NCI-H2029 (cell line): ENCODE measurements at regions not wholly inside any gene's neighbourhood (a gene's known extent, or its start where the extent isn't known, plus 50 kb on each side); places are given as distances from the start of the nearest gene placed in this dataset.

Experiments used
- DNase-seq: peaks from one replicate; lab custom pipeline; 2025; lab: John Stamatoyannopoulos, UW

- DNase-seq = no peak
Measured at GRCh38 chr22:48249713-48250268, 1487.3 kb downstream of the TBC1D22A start.

- no peak for DNase-seq
Measured at GRCh38 chr22:48248901-48249455, 1486.5 kb downstream of the TBC1D22A start.

GRCh38 chr22:48247829-48248228, 1485.4 kb downstream of the TBC1D22A start:
- no peak for DNase-seq

DNA sequence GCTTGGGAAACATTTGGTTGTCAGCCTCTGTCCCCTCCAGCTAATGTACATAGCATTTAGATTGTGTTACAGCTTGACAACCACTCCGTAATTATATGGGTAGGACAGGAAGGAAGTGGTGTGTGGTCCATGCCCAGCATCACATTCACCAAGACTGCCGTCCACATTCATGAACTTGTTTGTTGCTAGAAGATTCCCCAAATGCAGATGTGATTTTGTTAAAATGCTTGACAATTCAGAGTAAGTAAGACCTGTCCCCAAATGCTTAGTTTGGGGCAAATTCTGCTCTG, 1482.7 kb downstream of the TBC1D22A start:
- no peak for DNase-seq

DNA sequence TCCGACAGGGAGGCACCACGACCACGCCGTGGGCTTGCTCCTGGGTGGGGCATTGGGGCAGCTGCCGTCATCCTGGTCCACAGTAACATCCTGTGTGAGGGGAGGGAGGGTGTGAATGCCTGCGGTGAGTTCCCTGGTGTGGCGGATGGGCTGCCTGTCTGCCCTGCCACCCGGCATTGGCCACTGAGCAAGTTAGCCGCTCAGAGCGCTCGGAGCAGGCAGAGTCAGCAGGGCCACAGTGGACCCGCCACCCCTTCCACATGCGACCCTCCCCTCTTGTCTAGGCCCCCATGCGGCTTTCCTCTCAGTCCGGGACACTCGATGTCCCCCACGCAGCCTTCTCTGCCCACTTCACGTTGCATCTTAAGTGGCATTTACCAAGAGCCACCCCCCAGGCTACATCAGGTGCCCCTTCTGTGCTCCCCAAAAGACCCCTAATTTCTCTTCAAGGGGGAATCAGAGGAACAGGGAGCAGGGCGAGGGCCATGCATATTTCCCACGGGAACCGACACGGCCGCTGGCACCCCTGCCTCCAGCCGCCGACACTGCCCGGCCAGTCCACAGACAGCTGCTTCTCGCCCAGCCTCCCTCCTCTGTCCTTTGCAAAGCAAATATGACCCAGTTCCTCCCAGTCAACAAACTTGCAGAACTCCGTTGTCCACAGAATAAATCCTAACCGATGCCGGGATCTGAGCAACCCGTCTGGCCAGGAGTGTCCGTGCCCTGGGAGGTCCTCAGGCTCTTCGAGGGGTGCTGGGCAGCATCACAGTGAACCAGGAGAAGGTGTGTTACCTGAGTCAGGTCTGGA, 1482.1 kb downstream of the TBC1D22A start:
- DNase-seq = no peak

DNA sequence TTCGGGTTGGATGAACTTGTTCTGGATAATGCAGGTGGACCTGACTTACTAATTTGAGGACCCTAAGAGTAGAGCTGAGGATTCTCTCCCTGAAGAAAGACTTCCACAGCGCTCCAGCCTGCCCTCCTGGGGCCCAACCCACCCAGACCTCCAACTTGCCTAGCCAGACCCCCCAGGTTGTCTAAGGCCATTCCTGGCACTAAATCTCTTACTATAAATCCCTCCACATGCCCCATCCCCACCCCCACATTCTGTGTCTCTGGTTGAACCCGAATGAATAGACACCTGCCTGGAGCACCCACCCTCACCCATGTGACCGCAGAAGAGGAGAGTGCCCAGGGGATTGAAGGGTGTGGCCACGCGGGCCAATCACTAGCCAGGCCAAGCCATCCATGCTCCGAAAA, 1480.0 kb downstream of the TBC1D22A start:
- no peak for DNase-seq

DNA sequence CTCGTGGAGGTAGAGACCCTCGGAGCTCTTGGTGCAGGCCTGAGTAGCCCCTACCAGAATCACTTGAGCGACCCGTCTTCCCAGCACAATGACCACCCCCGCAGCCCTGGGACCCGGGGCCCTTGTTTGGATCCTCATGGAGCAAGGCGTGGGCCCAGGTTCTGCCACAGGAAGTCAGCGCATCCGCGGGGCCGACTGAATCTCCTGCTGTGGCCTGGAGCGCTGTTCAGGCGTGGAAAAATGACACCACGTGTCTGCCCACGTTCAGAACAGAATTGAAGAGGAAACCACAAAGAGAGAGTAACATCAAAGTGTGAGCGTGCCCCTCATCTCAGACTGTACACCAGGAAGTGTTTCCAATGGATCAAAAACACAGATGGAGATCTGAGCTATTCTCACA, 1479.2 kb downstream of the TBC1D22A start:
- DNase-seq = no peak

- DNase-seq = no peak
Measured at GRCh38 chr22:48240935-48241230, 1478.4 kb downstream of the TBC1D22A start.

- no peak for DNase-seq
Measured at GRCh38 chr22:48240148-48240934, 1477.9 kb downstream of the TBC1D22A start.

DNA sequence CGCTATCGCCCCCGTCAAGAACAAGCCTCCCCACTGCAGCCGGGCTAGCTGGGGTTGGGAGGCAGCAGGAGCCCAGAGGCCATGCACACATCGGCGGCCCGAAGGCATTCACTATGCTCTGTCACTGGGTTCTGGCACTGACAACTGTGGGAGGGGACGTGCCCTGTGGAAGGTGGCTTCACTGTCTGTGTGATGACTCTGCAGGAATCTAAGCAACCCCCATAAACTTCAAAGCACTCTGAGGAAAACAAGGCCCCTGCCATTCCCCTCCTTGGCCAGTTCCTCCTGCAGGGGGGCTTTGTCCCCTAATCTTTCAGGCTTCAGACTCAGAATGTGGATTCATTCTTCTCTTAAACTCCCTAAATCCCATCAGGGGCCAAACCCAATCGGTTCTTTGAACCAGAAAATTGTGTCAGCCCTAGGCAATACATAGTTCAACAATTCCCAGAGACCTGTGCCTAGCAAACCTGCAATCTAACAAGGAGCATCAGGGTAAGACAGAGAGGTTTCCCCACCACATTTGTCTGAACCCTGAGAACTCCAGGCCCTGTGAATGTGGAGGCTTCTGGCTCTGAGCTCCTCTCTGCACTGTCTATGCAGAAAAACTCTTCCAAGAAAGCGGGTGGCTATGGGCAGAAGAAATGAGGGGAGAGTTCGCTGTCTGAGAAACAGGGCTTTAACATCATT, 1477.2 kb downstream of the TBC1D22A start:
- no peak for DNase-seq

- DNase-seq = no peak
Measured at GRCh38 chr22:48238966-48239365, 1476.5 kb downstream of the TBC1D22A start.

DNA sequence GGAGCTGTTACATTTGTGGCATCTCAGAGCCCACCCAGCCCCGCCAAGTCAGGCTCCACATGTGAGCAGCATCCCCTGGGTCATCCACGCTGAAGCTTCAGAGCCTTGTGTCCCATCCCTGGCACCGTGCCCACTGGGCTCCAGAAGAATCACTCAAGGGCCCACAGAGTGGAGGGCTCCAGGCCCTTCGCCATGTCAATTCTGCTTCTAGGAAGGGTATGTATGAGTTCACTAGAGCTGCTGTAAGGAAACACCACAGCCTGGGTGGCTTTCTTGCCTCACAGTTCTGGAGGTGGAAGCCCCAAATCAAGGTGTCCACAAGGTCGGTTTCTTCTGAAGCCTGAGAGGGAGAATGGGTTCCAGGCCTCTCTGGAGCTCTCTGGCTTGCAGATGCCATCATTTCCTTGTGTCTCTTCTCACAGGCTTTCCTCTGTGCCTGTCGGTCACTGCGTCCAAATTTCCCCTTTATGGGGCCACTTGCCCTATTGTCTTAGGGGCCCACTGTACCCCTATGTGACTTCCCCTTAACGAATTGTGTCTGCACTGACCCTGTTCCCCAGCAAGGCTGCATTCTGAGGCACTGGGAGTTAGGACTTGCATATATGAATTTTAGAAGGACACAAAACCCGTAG, 1476.0 kb downstream of the TBC1D22A start:
- no peak for DNase-seq

DNA sequence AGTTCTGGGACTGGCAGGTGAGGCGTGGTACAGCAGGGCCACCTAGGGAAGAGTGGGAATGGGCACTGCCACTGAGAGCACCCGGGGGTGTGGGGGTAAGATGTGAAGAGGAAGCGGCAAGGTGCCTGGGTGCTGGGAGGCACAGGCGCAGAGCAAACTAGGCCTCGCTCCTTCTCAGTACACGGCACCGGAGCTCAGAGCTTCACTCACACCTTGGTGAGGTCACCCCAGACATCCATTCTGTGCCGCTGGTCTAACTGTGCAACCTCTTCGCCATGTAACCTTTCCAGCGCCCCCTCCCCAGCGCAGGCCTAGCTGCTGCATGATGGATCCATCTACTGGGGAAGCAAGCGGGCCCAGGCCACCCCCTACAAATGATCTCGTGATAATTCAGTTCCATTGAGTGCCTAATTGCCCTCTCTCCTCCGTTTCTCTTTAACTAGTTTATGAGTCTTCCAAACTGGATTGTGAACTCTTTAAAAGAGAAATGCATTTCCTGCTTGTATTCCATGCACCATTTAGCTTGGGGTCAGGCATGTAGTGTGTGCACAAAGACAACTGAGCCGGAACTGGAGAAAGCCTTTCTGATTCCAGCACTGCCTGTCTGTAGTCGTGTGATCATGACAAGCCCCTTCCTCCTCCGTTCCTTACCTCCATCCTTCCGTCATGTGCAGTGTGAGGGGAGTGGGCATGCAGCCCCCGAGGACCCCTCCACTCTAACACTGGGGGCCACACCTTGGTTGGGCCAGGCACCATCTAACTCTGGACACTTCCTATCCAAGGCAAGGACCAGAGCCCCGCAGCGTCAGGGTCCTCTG, 1475.2 kb downstream of the TBC1D22A start:
- DNase-seq = no peak

- DNase-seq = peak; percentile 2
Measured at GRCh38 chr22:48236261-48236660, 1473.8 kb downstream of the TBC1D22A start.

DNA sequence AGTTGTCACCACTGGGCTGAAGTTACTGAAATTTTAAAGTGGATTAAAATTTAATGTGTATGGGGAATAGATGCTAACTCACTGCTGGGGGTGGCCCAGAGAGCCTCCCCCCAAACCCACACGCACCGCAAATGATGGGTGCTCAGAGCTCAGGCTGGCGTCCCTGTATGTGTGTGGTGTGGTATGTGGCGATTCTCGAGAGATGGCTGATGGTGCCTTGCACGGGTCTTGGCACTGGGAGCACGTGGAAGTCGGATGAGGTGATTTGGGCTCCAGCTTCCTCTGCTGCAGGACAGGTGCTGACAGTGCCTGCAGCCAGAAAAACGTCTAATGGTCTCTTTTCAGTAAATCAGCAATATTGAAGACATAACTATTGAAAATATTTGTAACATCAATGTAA, 1473.3 kb downstream of the TBC1D22A start:
- no peak for DNase-seq

- no peak for DNase-seq
Measured at GRCh38 chr22:48234011-48234410, 1471.6 kb downstream of the TBC1D22A start.

DNA sequence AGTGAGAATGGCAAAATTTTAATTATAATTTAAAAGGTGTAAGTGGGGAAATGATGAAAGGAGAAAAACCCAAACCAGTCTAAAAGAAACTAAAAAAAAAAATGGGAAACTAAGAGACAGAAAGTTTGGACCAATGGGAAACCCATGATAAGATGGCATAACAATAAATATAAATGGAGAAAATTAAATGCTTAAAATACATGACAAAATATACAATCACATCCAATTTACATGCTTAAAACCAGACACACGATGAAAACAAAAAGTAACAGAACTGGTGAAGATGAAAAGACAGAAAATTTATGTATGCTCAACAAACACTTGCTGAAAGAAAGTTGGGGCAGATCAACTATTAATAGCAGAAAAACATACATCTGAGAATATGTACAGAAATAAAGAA, 1471.1 kb downstream of the TBC1D22A start:
- no peak for DNase-seq

GRCh38 chr22:48228468-48228867, 1466.0 kb downstream of the TBC1D22A start:
- no peak for DNase-seq

DNA sequence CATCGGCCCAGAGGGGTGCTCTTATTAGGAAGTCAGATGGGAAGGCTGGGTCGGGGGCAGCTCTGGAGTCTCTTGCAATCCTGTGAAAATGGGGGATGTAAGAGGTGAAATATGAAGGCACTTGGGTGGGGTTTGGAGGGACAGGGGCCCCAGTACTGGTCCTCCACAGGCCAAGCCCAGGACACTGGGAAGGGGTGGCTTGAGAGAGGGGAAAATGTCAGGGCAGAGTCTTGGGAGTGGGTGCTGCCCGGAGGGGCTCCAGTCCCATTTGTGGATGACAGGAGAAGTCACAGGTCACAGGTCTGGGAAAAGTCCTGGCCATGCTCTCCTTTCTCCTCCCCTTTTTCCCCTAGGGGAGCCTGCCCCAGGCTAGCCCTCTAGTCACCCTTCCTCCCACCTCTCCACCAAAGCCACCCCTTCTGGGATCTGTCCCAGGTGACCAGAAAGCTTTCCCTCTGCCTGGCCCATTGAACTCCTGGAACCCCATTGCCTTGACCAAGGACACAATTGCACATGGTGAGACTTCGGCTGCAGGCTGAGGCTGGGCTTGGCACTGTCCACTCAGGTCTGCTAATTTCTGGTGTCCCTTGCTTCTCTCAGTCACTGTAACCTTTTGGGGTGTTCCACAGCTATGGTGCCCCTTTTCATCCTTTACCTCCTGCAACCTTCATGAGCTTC, 1465.0 kb downstream of the TBC1D22A start:
- no peak for DNase-seq
